ENCODE measurements at regions not wholly inside any gene's neighbourhood (a gene's known extent, or its start where the extent isn't known, plus 50 kb on each side); places are given as distances from the start of the nearest gene placed in this dataset.

GRCh38 chr4:178259566-178259965 is 817.3 kb upstream of the AGA start (continued):
- TF ChIP-seq ATF3 (IDR thresholded peaks at IDR 0.05; ENCODE audit: borderline replicate concordance, extremely low read depth, low read depth, low read length): no peak

GRCh38 chr4:178264001-178264400 is 821.8 kb upstream of the AGA start:
- 76% methylated on average over 3 of the region's 3 CpGs for WGBS (ENCODE audit: insufficient coverage, insufficient replicate concordance, low lambda C conversion rate, missing lambda C conversion rate)
- Histone ChIP-seq H3K9me3 (replicated peaks; ENCODE audit: control insufficient read depth, insufficient read depth, low read length) (no peaks in the 10 kb centered on the region), H3K4me2 (ENCODE audit: control insufficient read depth, insufficient read depth) (no peak overlapping the region), H3K9ac (ENCODE audit: control insufficient read depth, insufficient read depth, low read length) (no peak overlapping the region), H3K79me2 (ENCODE audit: control insufficient read depth, insufficient read depth, low read length) (no peaks in the 10 kb centered on the region), H3K4me1 (ENCODE audit: control insufficient read depth, insufficient read depth, low read length) (no peaks in the 10 kb centered on the region), H3K27me3 (replicated peaks in 1 of 2; ENCODE audit: control insufficient read depth in 2 of 2, insufficient read depth in 2 of 2, low read length in 1 of 2) (no peaks in the 10 kb centered on the region), H2AFZ (ENCODE audit: control insufficient read depth, low read depth, low read length) (no peak overlapping the region), H3K27ac (ENCODE audit: control insufficient read depth, insufficient read depth) (no peak overlapping the region), H4K20me1 (ENCODE audit: control insufficient read depth, insufficient read depth) (no peaks in the 10 kb centered on the region), H3K4me3 (no peak overlapping the region), H3K36me3 (ENCODE audit: control insufficient read depth in 2 of 2, insufficient read depth in 2 of 2, low read length in 1 of 2) (no peaks in the 10 kb centered on the region)
- SMC1A ChIA-PET (ENCODE audit: uncharacterized antibody, unreplicated experiment): no interaction called here
- DNase-seq (ENCODE audit: low read depth, low spot score): no peak
- POLR2A ChIA-PET: no interaction called here
- intact Hi-C loops (cut with micrococcal nuclease; ENCODE audit: unreplicated experiment) (no loop called here), in situ Hi-C loops (cut with MboI) (no loop called here)
- RAD21 ChIA-PET (ENCODE audit: unreplicated experiment): no interaction called here
- ATAC-seq: no peak
- TF ChIP-seq BCLAF1 (IDR thresholded peaks at IDR 0.05) (no peak), ZBTB4 (CRISPR knock-in tag; IDR thresholded peaks at IDR 0.05) (no peak)
- no peak for FAIRE-seq
- CTCF ChIA-PET: no interaction called here
- no TSS peak for BruUV-seq (replicated peaks)

Measured in GM12878 (cell line).